GM19025 (cell line): ENCODE measurements at regions not wholly inside any gene's neighbourhood (a gene's known extent, or its start where the extent isn't known, plus 50 kb on each side); places are given as distances from the start of the nearest gene placed in this dataset.

Experiments
- ATAC-seq: cut with Tn5 transposase; IDR thresholded peaks from one replicate; pipeline ENCODE4 v1.9.1; 2021; ENCODE audit warnings: mild to moderate bottlenecking, low read depth, moderate library complexity; ENCODE audit not compliant: unreplicated experiment

DNA sequence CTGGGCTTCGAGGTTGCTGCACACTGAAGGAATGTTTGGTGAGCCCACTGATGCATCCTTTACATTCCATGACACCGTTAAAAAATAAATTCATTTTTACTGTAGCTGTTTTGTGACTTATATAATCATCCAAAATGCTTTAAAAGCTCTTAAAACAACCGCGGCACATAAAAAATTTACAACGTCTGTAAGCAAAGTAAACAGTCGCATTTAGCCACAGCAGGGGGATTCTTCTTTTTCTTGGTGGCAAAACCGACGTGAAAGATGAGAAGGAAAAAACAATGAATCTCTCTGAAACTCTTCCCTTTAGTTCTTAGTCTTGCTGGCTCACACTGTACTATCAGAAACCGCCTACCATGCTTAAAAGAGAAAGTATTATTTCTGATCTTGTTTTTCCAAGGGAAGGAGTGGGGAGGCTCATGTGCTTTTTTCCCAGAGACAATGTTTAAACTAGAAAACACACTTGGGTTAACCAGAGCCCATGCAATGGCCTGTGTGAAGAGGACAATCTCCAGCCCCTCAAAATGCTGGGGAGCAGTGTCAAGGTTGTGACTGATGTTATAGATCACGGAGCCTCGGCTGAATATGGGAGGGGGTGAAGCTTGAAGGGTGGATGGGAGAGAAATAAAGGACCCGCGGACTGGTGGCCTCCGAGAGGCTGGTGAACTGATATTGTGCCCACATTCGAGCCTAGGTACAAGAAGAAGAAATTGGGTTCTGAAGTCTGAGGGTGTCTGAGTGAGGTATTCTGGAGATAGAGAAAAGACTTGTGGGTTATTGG, 91.1 kb downstream of the IRF8 start:
- no peak for ATAC-seq

DNA sequence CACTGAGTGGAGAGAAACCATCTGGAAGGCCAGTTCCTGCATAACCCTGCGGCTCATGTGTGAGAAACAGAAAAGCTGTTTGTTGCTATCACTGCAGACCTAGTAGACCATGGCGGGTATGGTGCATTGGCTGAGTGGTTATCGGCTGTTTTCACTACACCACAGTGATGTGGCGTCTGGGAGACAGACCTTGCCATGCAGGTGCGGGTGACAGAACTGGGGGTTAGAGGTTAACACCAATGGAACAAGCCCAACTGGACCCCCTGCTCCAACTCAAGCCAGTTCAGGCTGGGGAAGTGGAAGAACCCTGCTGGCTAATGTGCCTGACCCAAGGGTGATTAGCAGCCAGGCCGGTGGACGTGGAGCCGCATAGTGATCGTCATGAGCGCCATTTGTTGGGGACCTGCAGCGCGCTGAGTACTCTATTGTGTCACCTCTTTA, 91.9 kb downstream of the IRF8 start:
- no peak for ATAC-seq

DNA sequence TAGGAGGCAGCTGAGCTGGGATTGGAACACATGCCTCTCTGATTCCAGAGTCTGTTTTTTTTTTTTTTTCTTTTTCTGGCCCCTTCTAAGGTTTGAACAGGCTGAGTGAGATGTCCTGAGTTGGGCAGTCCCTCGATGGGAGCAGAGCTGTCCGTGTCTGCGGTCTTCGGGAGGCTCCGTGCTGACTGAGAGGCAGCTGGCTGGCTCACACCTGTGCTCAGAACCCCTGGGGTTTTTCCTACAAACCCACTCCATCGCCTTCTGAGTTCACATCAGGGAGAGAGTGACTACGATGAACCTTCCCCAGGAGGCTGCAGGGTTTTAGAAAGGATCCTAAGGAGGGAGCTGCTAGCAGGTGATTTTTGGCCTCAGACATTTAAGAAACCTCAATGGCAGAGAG, 92.5 kb downstream of the IRF8 start:
- no peak for ATAC-seq

DNA sequence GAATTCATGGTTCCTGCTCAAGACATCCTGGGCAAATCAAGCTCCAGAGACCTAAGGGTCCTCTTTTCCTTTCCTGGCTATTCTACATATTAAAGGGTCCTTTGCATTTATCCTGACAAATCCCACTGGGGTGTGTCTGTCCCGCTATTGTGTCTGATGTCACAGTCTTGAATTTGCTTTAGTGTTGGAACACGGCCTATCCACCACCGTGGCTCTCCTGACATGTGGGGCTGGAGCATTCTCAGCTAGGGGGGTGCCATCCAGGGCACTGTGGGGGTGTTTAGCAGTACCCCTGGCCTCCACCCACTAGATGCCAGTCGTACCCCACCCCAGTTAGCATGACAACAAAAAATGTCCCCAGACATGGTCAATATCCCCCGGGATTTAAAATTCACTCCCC, 92.9 kb downstream of the IRF8 start:
- ATAC-seq: no peak

DNA sequence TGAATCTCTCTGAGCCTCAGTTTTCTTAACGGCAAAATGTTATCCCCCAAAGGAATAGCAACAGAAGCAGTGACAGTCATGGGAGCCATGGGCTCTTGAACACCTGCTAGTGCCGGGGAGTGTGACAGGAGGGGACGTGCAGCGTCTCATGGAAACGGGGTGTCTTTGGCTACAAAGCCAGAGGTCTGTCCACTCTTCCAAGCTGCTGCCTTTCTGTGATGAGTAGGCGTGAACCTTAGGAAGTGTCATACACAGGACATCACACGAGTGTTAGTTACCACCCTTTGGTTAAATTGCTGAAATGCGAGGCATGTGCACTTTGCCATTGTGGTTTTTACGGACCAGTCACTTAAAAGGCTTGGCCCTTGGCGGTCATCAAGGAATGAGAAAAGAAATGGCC, 93.4 kb downstream of the IRF8 start:
- no peak for ATAC-seq

DNA sequence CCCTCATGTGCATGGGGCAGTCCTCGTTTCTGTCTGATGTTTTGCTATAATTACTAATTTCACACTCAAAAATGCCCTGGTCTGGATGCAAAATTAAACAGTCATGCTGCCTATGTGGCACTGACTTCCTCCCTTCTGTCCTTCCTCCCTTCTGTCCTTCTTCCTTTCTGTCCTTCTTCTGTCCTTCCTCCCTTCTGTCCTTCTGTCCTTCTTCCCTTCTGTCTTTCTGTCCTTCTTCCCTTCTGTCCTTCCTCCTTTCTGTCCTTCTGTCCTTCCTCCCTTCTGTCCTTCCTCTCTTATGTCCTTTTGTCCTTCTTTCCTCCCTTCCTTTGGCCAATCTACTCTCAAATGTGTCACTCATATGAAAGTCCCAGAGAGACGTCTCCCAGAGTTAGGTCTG, 93.8 kb downstream of the IRF8 start:
- ATAC-seq: no peak

DNA sequence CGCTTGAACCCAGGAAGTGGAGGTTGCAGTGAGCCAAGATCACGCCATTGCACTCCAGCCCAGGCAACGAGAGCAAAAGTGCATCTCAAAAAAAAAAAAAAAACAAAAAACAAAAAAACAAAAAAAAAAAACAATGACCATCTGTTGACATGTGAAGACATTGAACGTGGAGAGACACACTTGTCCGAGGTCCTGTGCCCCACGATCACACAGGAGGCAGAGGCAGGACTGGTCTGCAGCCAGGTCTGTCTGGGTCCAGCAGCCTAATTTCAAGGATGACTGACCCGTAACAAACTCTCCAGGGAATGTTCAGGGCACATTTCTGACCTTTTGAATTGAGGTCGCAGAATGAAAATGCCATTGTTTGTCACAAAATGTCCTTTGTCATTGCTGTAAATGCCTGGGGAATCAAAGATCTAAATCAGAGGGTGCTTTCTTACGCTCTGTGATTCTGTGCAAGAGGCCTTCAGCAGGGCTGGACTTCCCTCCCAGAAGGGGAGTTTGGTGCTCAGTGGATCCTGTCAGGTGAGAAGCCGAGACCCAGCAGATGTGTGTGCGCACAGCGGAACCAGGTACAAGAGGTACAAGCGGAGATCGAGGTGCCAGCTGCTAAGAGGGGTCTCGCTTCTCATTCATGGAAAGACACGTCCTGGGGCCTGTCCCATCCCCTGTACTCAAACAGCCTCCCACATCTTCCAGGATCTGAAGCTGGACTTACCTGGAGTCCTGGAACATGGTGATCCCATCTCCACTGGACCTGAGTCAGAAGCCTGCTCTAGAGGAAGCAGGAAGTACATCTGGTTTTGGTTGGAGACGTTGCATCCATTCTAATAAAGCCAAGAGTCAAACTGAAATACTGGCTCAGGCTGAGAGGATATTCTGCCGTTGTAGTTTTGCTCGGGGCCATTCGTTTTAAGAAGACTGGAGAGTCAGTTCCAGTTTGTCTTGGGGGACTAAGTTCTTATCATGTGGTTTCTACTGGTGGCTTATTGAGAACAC, 95.8 kb downstream of the IRF8 start:
- ATAC-seq: no peak

DNA sequence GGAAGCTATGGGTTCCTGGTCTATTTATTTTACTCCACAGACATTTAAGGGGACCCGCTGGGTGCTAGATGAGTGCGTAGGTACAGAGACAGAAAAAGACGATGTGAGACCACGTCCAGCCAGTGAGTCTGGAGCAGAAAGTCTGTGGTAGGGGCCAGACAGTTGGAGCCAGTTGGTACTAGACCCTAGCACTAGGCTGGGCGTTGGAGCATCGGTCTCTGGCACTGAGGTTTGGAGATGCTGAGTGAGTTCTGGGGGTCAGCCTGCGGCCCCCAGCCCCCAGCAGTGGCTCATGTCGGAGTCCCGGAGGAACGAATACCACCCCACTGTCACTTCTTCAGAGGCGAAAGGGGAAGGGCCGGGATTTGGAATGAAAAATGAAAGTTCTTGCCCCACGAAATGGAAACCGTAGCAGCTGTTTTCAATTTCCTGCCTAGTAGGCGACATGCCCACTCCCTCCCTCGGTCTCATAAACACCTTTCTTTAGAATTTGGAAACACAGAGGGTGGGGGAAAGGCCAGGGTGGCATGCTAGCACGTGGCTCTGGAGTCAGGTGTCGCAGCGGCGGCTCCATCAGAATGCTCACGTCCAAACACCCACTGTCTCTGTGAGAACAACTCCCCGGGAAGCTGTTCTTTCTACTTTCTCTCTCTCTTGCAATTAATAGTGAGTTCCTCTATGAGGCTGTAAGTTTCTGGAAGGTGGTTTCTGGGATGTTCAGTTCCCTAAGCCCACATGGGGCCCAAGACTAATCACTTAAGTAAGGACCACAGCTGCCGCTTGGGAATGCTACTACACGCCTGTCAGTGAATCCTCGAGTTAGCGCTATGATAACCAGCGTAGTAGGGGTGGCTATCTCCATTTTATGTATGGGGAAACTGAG, 96.8 kb downstream of the IRF8 start:
- ATAC-seq: peak; percentile 44

DNA sequence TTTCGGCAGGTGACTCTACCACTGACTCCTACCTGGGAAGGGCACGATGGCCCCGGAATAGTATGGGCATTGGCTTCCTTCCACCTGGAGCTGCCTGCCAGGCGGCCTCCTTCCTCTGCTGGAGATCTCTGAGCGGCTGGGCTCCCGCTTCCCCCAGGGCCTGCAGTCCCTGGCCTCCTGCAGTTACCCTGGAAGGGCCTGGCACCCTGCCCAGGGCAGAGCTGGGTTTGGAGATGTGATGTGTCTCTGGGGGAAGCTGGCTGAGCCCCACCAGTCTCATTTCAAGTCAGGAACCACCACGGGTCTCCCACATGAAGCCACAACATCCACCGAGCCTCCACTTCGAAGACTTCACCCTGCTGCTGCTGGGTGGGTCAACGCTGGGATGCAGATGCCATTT, 97.9 kb downstream of the IRF8 start:
- no peak for ATAC-seq

DNA sequence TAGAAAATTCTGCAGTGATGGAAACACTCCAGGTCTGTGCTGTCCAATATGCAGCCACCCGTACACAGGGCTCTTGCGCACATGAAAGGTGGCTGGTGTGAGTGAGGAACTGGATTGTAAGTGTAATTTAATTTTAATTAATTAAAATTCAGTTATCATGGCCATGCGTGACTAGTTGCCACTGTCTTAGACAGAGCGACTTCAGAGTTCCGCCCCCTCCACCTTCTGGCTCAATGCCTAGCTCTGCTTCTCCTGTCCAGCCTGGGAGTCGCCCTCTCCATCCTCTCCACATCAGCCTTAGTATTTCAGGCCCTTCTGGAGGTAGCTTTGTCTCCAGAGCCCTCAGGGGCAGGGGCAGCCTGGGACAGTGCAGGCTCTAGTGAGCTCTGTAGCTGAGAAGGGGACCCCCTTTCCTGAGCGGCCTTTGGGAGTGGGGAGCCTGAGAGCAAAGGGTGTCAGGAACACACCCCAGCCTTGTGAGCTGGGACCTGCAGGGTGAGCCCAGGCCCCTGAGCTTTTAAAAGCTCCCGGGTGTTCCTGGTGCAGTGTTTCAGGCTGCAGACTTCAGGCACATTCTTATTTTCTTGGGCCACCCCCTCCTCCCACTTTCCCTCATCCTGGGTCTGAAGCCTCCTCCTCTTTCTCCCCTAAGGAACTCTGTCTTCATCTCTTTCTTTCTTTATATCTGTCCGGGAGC, 99.4 kb downstream of the IRF8 start:
- no peak for ATAC-seq

DNA sequence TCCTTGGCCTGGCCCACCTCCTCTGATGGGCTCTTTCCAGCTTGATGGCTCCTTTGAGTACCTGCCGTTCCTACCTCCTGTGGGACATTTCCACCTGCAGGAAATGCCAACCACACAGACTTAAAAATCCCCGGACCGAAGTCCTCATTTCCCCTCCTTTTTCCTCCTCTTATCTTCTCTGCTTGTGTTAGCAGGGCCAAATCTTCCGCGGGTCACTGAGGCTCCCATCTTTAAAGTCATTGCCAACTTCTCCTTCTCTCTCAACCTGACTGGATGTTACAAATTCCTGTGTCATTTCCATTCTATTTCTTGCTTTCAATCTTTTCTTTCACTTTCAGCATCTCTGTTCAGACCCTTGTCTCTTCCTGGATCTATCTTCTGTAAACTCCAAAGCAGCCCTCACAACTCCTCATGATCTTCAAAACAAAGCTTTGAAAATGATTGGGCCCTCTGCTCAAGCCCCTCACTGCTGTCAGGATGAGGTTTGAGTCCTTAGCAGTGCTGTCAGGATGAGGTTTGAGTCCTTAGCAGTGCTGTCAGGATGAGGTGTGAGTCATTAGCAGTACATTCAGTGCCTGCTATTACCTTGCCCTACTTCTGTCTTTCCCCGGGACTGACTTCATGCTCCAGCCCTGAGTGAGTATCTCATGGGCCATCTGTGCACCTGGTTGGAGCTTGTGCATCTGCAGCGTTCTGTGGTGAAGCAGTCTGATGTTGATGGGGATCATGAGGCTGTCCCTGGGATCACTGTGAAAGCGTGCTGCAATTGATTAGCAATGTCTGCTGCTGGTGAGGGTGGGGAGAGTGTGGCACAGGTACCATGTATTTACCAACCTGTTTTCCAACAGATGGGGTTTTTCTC, 100.1 kb downstream of the IRF8 start:
- ATAC-seq: no peak

DNA sequence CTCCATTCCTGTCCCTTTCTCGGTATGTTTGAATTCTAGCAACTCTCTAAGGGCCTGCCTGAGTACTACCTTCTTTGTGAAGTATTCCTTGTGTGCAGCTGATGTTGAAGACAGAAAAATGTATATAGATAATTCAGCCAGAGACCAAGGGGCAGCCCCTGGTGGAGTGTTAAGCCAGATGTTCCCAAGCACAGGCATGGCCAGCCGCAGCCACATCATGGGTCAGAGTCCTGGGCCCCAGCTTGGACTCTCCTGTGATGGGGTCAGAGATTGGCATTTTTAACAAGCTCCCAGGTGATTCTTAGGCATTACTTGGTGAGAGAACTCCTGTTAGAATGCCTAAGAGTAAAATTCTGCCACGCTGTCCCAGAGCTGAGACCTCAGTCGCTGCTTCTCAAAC, 100.8 kb downstream of the IRF8 start:
- ATAC-seq: no peak

DNA sequence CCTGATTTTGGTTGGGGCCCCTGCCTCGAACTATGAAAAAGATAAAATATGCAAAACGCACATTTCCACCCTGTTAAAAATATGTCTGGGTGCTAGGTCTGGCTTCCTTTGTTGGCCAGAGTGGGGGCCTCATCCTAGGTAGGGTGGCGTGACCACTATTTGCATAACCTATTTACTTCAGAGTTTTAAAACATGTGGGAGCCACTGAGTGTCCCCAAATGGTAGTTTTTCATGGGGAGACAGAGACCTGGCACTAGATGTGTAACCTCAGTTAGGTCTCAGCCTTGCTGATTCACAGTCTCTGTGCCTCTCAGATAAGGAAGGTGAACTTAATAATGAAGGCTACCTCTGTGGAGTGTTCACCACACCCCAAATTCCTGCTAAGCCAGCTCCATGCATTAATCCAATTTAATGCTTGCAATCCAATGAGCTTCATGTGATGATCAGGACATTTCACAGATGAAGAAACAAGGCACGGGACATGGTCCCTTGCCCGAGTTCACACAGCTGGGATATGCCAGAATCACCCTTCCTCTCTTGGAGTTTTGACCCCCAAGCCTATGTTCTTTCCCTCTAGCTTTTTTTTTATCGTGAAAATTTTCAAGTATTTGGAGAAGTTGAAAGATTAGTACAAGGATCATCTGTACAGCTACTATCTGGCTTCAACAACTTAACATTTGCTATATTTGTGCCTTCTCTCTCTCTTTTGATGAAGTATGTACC, 103.4 kb downstream of the IRF8 start:
- peak; percentile 69 for ATAC-seq

DNA sequence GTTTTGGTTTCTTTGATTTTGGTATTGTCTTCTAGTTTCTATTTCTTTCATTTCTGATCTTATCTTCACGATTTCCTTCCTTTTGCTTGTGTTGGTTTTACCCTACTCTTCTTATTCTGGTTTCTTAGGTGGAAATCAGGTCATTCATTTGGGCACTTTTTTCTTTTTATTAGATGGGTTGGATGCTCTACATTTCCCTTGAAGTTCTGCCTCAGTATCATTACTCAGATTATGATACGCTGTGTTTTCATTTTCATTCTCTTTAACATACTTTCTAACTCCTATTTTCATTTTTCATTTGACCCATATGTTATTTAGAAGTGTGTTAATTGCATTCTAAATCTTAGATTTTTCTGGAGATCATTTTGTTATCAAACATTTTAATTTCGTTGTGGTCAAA, 108.6 kb downstream of the IRF8 start:
- ATAC-seq: no peak

DNA sequence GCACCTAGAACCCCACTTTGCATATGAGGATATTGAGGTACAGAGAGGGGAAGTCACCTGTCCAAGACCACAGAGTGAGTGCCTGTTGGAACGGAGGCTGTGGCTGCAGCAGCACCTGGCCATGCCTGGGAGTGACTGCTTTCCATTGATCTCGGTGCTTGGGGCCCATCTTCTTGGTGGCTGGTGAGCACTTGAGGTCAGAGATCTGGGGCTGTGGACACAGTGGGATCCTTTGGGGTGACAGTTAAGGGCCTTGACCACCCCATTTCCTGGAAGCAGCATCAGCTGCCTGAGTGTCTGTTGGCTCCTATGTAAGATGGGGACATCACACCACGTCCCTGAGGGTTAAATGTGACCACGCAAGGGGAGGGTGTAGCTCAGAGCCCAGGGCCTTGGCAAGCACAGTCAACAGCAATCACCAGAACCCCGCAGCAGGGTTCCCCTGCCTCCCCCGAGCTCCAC, 111.7 kb downstream of the IRF8 start:
- ATAC-seq: no peak

DNA sequence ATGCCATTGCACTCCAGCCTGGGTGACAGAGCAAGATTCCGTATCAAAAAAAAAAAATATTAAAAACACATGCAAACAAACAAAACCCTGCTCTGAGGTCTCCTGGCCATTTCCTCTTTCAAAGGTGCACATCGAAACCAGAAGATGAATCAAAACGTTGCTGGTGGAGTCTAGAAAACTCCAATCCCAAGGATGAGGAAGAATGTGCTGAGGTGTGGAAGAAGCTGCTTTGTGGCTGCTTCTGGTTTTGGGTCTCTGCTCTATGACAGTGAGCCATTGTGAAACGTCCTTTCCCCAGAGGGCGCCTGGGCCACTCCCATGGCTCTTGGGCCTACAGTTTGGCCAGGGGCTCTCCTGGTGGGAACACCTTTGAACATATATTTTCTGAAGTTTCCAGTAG, 112.6 kb downstream of the IRF8 start:
- no peak for ATAC-seq

DNA sequence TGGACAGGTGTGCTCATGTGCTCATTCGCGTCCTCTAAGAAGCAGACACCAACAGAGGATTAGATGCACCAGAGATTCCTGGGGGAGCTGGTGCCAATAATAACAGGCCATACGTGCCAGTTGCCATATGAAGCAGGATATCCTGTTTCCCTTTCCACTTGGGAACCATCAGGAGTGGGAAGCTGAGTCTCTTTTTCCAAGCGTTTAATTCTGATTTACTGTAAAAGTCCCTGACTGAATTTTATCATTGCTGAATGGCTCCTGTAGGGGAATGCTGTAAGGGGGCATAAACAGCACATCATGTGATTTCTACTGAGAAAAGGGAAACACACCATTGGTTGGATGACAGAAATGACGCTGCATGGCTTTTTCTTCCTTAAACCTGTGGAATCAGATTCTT, 113.3 kb downstream of the IRF8 start:
- no peak for ATAC-seq

DNA sequence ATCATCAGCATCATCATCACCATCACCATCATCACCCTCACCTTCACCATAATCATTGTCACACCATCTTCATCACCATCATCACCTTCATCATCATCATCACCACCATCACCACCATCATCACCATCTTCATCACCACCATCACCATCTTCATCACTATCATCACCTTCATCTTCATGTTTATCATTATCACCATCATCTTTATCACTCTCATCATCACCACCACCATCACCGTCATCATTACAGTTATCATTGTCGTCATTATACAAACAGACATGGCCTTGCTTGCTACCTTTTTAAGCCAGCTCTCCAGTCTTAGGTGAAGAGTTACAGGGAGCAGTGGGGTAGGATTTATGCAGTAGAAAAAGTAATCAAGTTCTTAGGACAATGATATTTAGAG, 114.9 kb downstream of the IRF8 start:
- ATAC-seq: no peak
